Endothelial cell of umbilical vein (primary cell): ENCODE measurements at regions not wholly inside any gene's neighbourhood (a gene's known extent, or its start where the extent isn't known, plus 50 kb on each side); places are given as distances from the start of the nearest gene placed in this dataset.

Experiments
- BruUV-seq: library from RNA; stranded (reverse); fragments of 400-500 nt; replicated peaks from 2 replicates; lab custom pipeline; 2021; lab: Mats Ljungman, UMichigan
- CTCF ChIA-PET: fragments of 300-600, 350-600 bp; sonication (Branson Sonifier 250); formaldehyde crosslinking; loops from one replicate; lab custom pipeline; 2021; ENCODE audit warnings: antibody characterized with exemption, inconsistent platforms; lab: Charles Lee
- POLR2A ChIA-PET: fragments of 300-600, 350-600 bp; sonication (Branson Sonifier 250); formaldehyde crosslinking; loops from one replicate; lab custom pipeline; 2021; ENCODE audit warnings: antibody characterized with exemption, inconsistent platforms; lab: Charles Lee
- DNase-seq: peaks from one replicate; pipeline ENCODE4 v3.0.0-alpha.2; 2011; ENCODE audit warnings: low read depth, low spot score
- FAIRE-seq: peaks from 2 replicates; lab custom pipeline; 2011; peaks lifted over from hg19 to GRCh38; lab: Jason Lieb, UNC
- H2AFZ ChIP-seq: 2 replicates; pipeline ENCODE4 v1.6.0; 2012; ENCODE audit warnings: low read depth, low read length, control low read depth, inconsistent platforms
- H3K27ac ChIP-seq: 2 replicates; pipeline ENCODE4 v1.5.1; 2011; ENCODE audit warnings: low read depth, mild to moderate bottlenecking, control low read depth, low read length, moderate library complexity; ENCODE audit not compliant: insufficient read depth
- H3K27me3 ChIP-seq, 2 experiments: 2 replicates each; pipeline versions ENCODE4 v1.6.0 to v1.6.1; 2011; ENCODE audit warnings: low read length in 2 of 2, mixed read lengths in 1 of 2; ENCODE audit not compliant: control insufficient read depth in 2 of 2, insufficient read depth in 2 of 2
- H3K36me3 ChIP-seq, 2 experiments: 2 replicates in 1 of 2; 3 replicates in 1 of 2; pipeline ENCODE4 v1.5.1; 2011; ENCODE audit warnings: low read length in 2 of 2, mild to moderate bottlenecking in 1 of 2, moderate library complexity in 1 of 2; ENCODE audit not compliant: control insufficient read depth in 2 of 2, insufficient read depth in 2 of 2; ENCODE audit errors: extremely low read depth in 1 of 2
- H3K4me1 ChIP-seq: 3 replicates; pipeline ENCODE4 v1.5.1; 2011; ENCODE audit warnings: mild to moderate bottlenecking, low read length; ENCODE audit not compliant: control insufficient read depth, insufficient read depth; ENCODE audit errors: extremely low read depth
- H3K4me2 ChIP-seq: 2 replicates; pipeline ENCODE4 v1.6.1; 2011; ENCODE audit warnings: low read length, control low read depth, mixed read lengths; ENCODE audit not compliant: insufficient read depth
- H3K4me3 ChIP-seq, 3 experiments: fragments of 200-600 bp in 1 of 3; sonication (generic), shearing (Covaris generic) in 1 of 3; replicated peaks in 1 of 3; 2 replicates each; pipeline ENCODE4 v1.5.1; 2011 to 2016; ENCODE audit warnings: control low read depth in 3 of 3, low read length in 3 of 3, mild to moderate bottlenecking in 2 of 3, inconsistent platforms in 1 of 3, low read depth in 1 of 3, moderate library complexity in 1 of 3; ENCODE audit not compliant: insufficient read depth in 1 of 3
- H3K79me2 ChIP-seq: 2 replicates; pipeline ENCODE4 v1.6.0; 2012; ENCODE audit warnings: low read length, inconsistent platforms; ENCODE audit not compliant: control insufficient read depth, insufficient read depth
- H3K9ac ChIP-seq: replicated peaks from 2 replicates; pipeline ENCODE3; 2011; ENCODE audit warnings: low read length, control low read depth; ENCODE audit not compliant: insufficient read depth; ENCODE audit errors: extremely low read depth
- H3K9me1 ChIP-seq: replicated peaks from 3 replicates; pipeline ENCODE4 v1.6.0; 2011; ENCODE audit warnings: mild to moderate bottlenecking, low read length; ENCODE audit not compliant: control insufficient read depth, insufficient read depth; ENCODE audit errors: extremely low read depth
- H3K9me3 ChIP-seq: replicated peaks from 2 replicates; pipeline ENCODE4 v1.5.1; 2012; ENCODE audit warnings: low read length, inconsistent platforms; ENCODE audit not compliant: control insufficient read depth, insufficient read depth
- H4K20me1 ChIP-seq: replicated peaks from 2 replicates; pipeline ENCODE3; 2011; ENCODE audit warnings: mild to moderate bottlenecking, low read length; ENCODE audit not compliant: control insufficient read depth, insufficient read depth; ENCODE audit errors: extremely low read depth
- EZH2 ChIP-seq: IDR thresholded peaks from 2 replicates; pipeline ENCODE4 v1.6.1; 2012; ENCODE audit warnings: borderline replicate concordance, low read depth, mild to moderate bottlenecking, moderate library complexity, low read length, inconsistent platforms; ENCODE audit not compliant: severe bottlenecking
- FOS ChIP-seq: IDR thresholded peaks from 2 replicates; pipeline ENCODE4 v1.6.1; 2011; ENCODE audit warnings: mild to moderate bottlenecking, low read length, moderate library complexity, borderline replicate concordance; ENCODE audit not compliant: insufficient read depth
- GATA2 ChIP-seq: IDR thresholded peaks from 2 replicates; pipeline ENCODE4 v1.7.0; 2011; ENCODE audit warnings: low read depth, mild to moderate bottlenecking, moderate library complexity, mixed read lengths, low read length; ENCODE audit not compliant: insufficient read length, insufficient read depth
- JUN ChIP-seq: IDR thresholded peaks from 2 replicates; pipeline ENCODE4 v1.6.1; 2011; ENCODE audit warnings: borderline replicate concordance, low read depth; ENCODE audit not compliant: insufficient read length, insufficient read depth
- MYC ChIP-seq: IDR thresholded peaks from one replicate; pipeline ENCODE4 v1.6.1; 2011; ENCODE audit warnings: mild to moderate bottlenecking, low read depth, low read length
- POLR2A ChIP-seq: IDR thresholded peaks from 2 replicates; pipeline ENCODE4 v1.6.1; 2012; ENCODE audit warnings: low read depth, mild to moderate bottlenecking, control low read depth, low read length
- POLR2AphosphoS5 ChIP-seq: IDR thresholded peaks from 2 replicates; pipeline ENCODE4 v1.6.1; 2012; ENCODE audit warnings: low read depth, mild to moderate bottlenecking, control low read depth, low read length, moderate library complexity; ENCODE audit not compliant: insufficient read depth
- dilution Hi-C: fragments of 300-500 bp; cut with MboI; formaldehyde crosslinking; loops from one replicate; pipeline ENCODE4 v1.15.0; 2019; ENCODE audit warnings: low sequenced_read_pairs; ENCODE audit not compliant: extremely low pct_ligation_motif_present
- intact Hi-C: fragments of 100-400 bp; cut with micrococcal nuclease; formaldehyde crosslinking; loops from one replicate; pipeline ENCODE4 v1.10.0; 2022
- TF ChIP-seq, protein P1 (sequence below): IDR thresholded peaks from 2 replicates; pipeline ENCODE4 v1.6.1; 2011; ENCODE audit not compliant: insufficient read depth, insufficient read length
- TF ChIP-seq, protein P2 (sequence below), 2 donors: IDR thresholded peaks; 1 replicate in 1 of 2; 2 replicates in 1 of 2; pipeline ENCODE4 v1.5.1; 2011; ENCODE audit warnings: low read length in 2 of 2, mild to moderate bottlenecking in 2 of 2, moderate library complexity in 2 of 2, control low read depth in 1 of 2, inconsistent platforms in 1 of 2, low read depth in 1 of 2; ENCODE audit not compliant: insufficient read depth in 1 of 2; ENCODE audit errors: extremely low read depth in 1 of 2

DNA sequence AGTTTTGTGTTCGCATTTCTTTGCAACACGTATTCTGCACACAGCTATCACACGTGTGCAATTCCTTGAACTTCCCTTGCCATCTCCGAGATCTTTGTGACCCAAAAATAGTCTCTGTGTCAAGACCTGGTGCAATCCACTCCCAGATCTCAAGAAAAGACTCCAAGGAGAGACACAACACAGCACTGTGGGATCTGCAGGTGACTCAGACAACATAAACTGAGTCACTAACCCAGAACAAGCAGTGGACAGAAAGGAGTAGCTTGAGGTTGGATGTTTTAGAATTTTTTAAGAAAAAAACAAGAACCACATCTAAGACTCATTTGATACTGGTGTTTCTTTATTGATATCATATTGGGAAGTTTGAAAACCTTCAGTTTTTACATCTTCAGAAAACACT is 396.9 kb downstream of the AGTPBP1 start:
- H3K27me3 ChIP-seq, result peaks cover 0 to 2% of the 10 kb centered on the region in 2 experiments
- no peaks in the 10 kb centered on the region for H3K4me1 ChIP-seq
- TF ChIP-seq FOS, result no peak
- no peak for TF ChIP-seq MYC
- TF ChIP-seq POLR2A, result no peak
- TF ChIP-seq JUN, result no peak
- TF ChIP-seq, protein P1, sequence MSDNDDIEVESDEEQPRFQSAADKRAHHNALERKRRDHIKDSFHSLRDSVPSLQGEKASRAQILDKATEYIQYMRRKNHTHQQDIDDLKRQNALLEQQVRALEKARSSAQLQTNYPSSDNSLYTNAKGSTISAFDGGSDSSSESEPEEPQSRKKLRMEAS, result no peak
- no peak for TF ChIP-seq EZH2
- TF ChIP-seq, protein P2, sequence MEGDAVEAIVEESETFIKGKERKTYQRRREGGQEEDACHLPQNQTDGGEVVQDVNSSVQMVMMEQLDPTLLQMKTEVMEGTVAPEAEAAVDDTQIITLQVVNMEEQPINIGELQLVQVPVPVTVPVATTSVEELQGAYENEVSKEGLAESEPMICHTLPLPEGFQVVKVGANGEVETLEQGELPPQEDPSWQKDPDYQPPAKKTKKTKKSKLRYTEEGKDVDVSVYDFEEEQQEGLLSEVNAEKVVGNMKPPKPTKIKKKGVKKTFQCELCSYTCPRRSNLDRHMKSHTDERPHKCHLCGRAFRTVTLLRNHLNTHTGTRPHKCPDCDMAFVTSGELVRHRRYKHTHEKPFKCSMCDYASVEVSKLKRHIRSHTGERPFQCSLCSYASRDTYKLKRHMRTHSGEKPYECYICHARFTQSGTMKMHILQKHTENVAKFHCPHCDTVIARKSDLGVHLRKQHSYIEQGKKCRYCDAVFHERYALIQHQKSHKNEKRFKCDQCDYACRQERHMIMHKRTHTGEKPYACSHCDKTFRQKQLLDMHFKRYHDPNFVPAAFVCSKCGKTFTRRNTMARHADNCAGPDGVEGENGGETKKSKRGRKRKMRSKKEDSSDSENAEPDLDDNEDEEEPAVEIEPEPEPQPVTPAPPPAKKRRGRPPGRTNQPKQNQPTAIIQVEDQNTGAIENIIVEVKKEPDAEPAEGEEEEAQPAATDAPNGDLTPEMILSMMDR (IDR thresholded peaks at IDR 0.05; ENCODE audit: extremely low read depth in 1 of 2, insufficient read depth in 1 of 2, low read depth in 1 of 2, low read length in 2 of 2), result no peak
- no peak for TF ChIP-seq GATA2
- no peak for TF ChIP-seq POLR2AphosphoS5
- no peak overlapping the region for H3K4me3 ChIP-seq
- dilution Hi-C loops (no loop called here), intact Hi-C loops (no loop called here)
- H3K9me3 ChIP-seq, result no peaks in the 10 kb centered on the region
- no peak overlapping the region for H3K4me2 ChIP-seq
- no peak overlapping the region for H3K9ac ChIP-seq
- DNase-seq (no peak), FAIRE-seq (no peak)
- H3K9me1 ChIP-seq, result no peaks in the 10 kb centered on the region
- BruUV-seq, result no TSS peak
- H3K79me2 ChIP-seq, result no peaks in the 10 kb centered on the region
- CTCF ChIA-PET, result no interaction called here
- no peak overlapping the region for H2AFZ ChIP-seq
- H3K27ac ChIP-seq, result no peak overlapping the region
- H3K36me3 ChIP-seq, result no peaks in the 10 kb centered on the region
- POLR2A ChIA-PET, result no interaction called here
- H4K20me1 ChIP-seq, result no peaks in the 10 kb centered on the region
